ENCODE measurements at regions not wholly inside any gene's neighbourhood (a gene's known extent, or its start where the extent isn't known, plus 50 kb on each side); places are given as distances from the start of the nearest gene placed in this dataset.
A peak's percentile ranks its signal among the peaks of the same experiment; 100 is the strongest.

GRCh38 chr7:112869111-112869774, 79.0 kb upstream of the TMEM168 start:
- peak; percentile 40 for DNase-seq (ENCODE audit: low spot score)
- POLR2A ChIA-PET (ENCODE audit: low non-redundant PET) = no interaction called here
- H3K27ac ChIP-seq = no peak overlapping the region
- CTCF ChIA-PET = interaction anchor here (0.6 to 1.1 kb wide), 7 partner anchors 17 to 332 kb away, joined by 3 to 7 read pairs (median 3); no protein-coding TSS in a partner anchor
- TF ChIP-seq, protein P1, sequence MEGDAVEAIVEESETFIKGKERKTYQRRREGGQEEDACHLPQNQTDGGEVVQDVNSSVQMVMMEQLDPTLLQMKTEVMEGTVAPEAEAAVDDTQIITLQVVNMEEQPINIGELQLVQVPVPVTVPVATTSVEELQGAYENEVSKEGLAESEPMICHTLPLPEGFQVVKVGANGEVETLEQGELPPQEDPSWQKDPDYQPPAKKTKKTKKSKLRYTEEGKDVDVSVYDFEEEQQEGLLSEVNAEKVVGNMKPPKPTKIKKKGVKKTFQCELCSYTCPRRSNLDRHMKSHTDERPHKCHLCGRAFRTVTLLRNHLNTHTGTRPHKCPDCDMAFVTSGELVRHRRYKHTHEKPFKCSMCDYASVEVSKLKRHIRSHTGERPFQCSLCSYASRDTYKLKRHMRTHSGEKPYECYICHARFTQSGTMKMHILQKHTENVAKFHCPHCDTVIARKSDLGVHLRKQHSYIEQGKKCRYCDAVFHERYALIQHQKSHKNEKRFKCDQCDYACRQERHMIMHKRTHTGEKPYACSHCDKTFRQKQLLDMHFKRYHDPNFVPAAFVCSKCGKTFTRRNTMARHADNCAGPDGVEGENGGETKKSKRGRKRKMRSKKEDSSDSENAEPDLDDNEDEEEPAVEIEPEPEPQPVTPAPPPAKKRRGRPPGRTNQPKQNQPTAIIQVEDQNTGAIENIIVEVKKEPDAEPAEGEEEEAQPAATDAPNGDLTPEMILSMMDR (conservative IDR thresholded peaks at IDR 0.05; ENCODE audit: low read depth) = peak; percentile 93

- H3K27ac ChIP-seq = no peak overlapping the region
- TF ChIP-seq, protein P1 (conservative IDR thresholded peaks at IDR 0.05; ENCODE audit: low read depth) = no peak
- CTCF ChIA-PET = interaction anchor here (0.6 to 1.1 kb wide), 6 partner anchors 16 to 331 kb away, joined by 3 to 7 read pairs (median 3); no protein-coding TSS in a partner anchor
- no peak for DNase-seq (ENCODE audit: low spot score)
- POLR2A ChIA-PET (ENCODE audit: low non-redundant PET) = no interaction called here
Observed at GRCh38 chr7:112868609-112869008, 78.4 kb upstream of the TMEM168 start.

DNA sequence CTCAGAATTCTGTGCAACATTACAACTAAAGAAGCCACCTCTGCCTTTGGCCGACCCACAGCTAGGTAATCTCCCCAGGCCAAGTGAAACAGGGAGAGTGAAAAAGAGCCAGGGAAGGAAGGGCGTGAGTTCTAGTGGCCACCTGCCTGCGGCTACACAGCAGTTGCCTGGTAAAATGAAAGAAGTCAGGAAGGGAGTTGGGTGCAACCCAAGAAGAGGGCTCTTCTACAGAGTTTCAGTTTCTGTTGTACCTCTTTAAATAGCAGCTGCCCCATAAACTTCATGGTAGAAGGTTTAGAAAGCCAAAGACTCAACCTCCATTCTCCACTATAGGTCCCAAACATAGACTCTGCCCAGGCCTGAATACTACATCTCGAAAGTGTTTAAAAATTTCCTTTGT, 76.2 kb upstream of the TMEM168 start:
- H3K27ac ChIP-seq = no peak overlapping the region
- ChIA-PET POLR2A (ENCODE audit: low non-redundant PET) (no interaction called here), CTCF (interaction anchor here (0.7 kb wide), 1 partner anchor 402 kb away, joined by 3 read pairs; no protein-coding TSS in a partner anchor)
- TF ChIP-seq, protein P1 (conservative IDR thresholded peaks at IDR 0.05; ENCODE audit: low read depth) = no peak
- DNase-seq (ENCODE audit: low spot score) = no peak

DNA sequence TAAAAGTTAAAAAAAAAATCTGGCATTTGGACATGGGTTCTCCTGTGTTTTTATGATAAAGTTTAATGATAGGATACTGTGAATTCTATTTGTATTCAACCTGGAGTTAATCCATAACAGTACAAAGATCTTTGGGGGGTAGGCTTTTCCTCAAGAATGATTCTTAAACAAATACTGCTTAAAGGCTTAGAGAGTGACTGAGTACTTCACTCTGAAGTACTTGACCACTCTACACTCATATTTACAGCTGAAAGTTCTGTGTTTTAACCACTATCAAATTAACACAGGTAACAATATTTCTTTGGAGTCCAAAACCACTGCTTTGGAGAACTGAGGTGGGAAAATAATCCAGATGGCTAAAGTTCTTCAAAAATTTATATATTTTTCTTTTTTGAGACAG, 74.2 kb upstream of the TMEM168 start:
- no peak overlapping the region for H3K27ac ChIP-seq
- POLR2A ChIA-PET (ENCODE audit: low non-redundant PET) = no interaction called here
- TF ChIP-seq, protein P1 (conservative IDR thresholded peaks at IDR 0.05; ENCODE audit: low read depth) = no peak
- CTCF ChIA-PET = no interaction called here
- DNase-seq (ENCODE audit: low spot score) = no peak

GRCh38 chr7:112858838-112859237, 68.6 kb upstream of the TMEM168 start:
- ChIA-PET CTCF (interaction anchor here (0.6 kb wide), 1 partner anchor 311 kb away, joined by 8 read pairs; no protein-coding TSS in a partner anchor), POLR2A (ENCODE audit: low non-redundant PET) (no interaction called here)
- TF ChIP-seq, protein P1 (conservative IDR thresholded peaks at IDR 0.05; ENCODE audit: low read depth) = no peak
- H3K27ac ChIP-seq = no peak overlapping the region
- DNase-seq (ENCODE audit: low spot score) = no peak

DNA sequence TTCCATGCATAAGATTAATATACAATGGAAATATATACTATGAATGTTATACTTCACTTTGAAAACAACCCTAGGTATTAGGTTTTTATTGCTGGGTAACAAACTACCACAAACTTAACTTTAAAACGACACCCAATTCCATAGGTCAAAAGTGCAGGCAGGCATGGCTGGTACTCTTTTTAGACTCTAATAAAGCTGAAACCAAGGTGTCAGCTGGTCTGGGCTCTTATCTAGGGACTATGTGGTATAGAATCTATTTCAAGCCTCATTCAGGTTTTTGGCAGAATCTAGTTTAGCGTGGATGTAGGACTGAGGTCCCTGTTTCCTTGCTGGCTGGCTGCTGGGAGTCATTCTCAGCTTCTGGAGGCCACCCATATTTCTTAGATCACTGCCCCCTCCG, 65.0 kb upstream of the TMEM168 start:
- ChIA-PET CTCF (no interaction called here), POLR2A (ENCODE audit: low non-redundant PET) (no interaction called here)
- TF ChIP-seq, protein P1 (conservative IDR thresholded peaks at IDR 0.05; ENCODE audit: low read depth) = no peak
- H3K27ac ChIP-seq = no peak overlapping the region
- no peak for DNase-seq (ENCODE audit: low spot score)

Measured in RWPE1 (cell line).